GM21367 (cell line): ENCODE measurements at regions not wholly inside any gene's neighbourhood (a gene's known extent, or its start where the extent isn't known, plus 50 kb on each side); places are given as distances from the start of the nearest gene placed in this dataset.
A peak's percentile ranks its signal among the peaks of the same experiment; 100 is the strongest.
"Not testable (repeated sequence)": the region's sequence is repeated elsewhere in the genome, so short reads cannot be mapped to it uniquely, and the experiment has no call there.

Experiments
- ATAC-seq: cut with Tn5 transposase; IDR thresholded peaks from one replicate; pipeline ENCODE4 v1.9.1; 2021; ENCODE audit not compliant: unreplicated experiment

- not testable (repeated sequence) for ATAC-seq
Measured at GRCh38 chr15:21774760-21775159, 102.8 kb downstream of the POTEB start.

GRCh38 chr15:21766524-21766923 is 111.0 kb downstream of the POTEB start:
- not testable (repeated sequence) for ATAC-seq

- not testable (repeated sequence) for ATAC-seq
Measured at GRCh38 chr15:21763756-21764155, 113.8 kb downstream of the POTEB start.

- not testable (repeated sequence) for ATAC-seq
Measured at GRCh38 chr15:21760250-21761023, 117.1 kb downstream of the POTEB start.

- not testable (repeated sequence) for ATAC-seq
Measured at GRCh38 chr15:21759401-21760165, 118.0 kb downstream of the POTEB start.

- not testable (repeated sequence) for ATAC-seq
Measured at GRCh38 chr15:21753838-21754237, 123.7 kb downstream of the POTEB start.

- not testable (repeated sequence) for ATAC-seq
Measured at GRCh38 chr15:21752124-21752957, 125.2 kb downstream of the POTEB start.

- not testable (repeated sequence) for ATAC-seq
Measured at GRCh38 chr15:21749173-21749572, 128.4 kb downstream of the POTEB start.

- ATAC-seq = not testable (repeated sequence)
Measured at GRCh38 chr15:21744245-21744915, 133.2 kb downstream of the POTEB start.

- ATAC-seq = not testable (repeated sequence)
Measured at GRCh38 chr15:21742067-21742466, 135.5 kb downstream of the POTEB start.

- ATAC-seq = not testable (repeated sequence)
Measured at GRCh38 chr15:21738003-21738402, 139.5 kb downstream of the POTEB start.

GRCh38 chr15:21736443-21736842 is 141.1 kb downstream of the POTEB start:
- ATAC-seq = not testable (repeated sequence)

- not testable (repeated sequence) for ATAC-seq
Measured at GRCh38 chr15:21735837-21736236, 141.7 kb downstream of the POTEB start.

- ATAC-seq = not testable (repeated sequence)
Measured at GRCh38 chr15:21735368-21735767, 142.2 kb downstream of the POTEB start.

GRCh38 chr15:21731496-21731895 is 146.0 kb downstream of the POTEB start:
- peak; percentile 48 for ATAC-seq

- ATAC-seq = peak; percentile 65
Measured at GRCh38 chr15:21730427-21731405, 146.8 kb downstream of the POTEB start.

GRCh38 chr15:21724988-21725387 is 152.5 kb downstream of the POTEB start:
- not testable (repeated sequence) for ATAC-seq

- ATAC-seq = not testable (repeated sequence)
Measured at GRCh38 chr15:21721115-21721514, 156.4 kb downstream of the POTEB start.

GRCh38 chr15:21718779-21719178 is 158.8 kb downstream of the POTEB start:
- ATAC-seq = peak; percentile 70
